Activated CD4-positive, alpha-beta memory T cell treated with anti-CD3 and anti-CD28 coated beads for 36 hours (primary cell): ENCODE measurements at regions not wholly inside any gene's neighbourhood (a gene's known extent, or its start where the extent isn't known, plus 50 kb on each side); places are given as distances from the start of the nearest gene placed in this dataset.

Experiments
- CTCF ChIA-PET: fragments of 350-600 bp; sonication (Branson Sonifier 250); formaldehyde crosslinking; loops from one replicate; lab custom pipeline; 2021; ENCODE audit warnings: antibody characterized with exemption, inconsistent platforms; lab: Charles Lee
- POLR2A ChIA-PET: fragments of 350-600 bp; sonication (Branson Sonifier 250); formaldehyde crosslinking; loops from one replicate; lab custom pipeline; 2021; ENCODE audit warnings: antibody characterized with exemption; lab: Charles Lee
- DNase-seq: peaks from one replicate; pipeline ENCODE4 v3.0.0-alpha.2; 2020
- H3K27ac Mint-ChIP-seq: one replicate; pipeline ENCODE4 v1.8.0; 2021; ENCODE audit warnings: mixed read lengths
- H3K27me3 Mint-ChIP-seq: one replicate; pipeline ENCODE4 v1.8.0; 2021; ENCODE audit warnings: mixed read lengths
- H3K36me3 Mint-ChIP-seq: one replicate; pipeline ENCODE4 v1.8.0; 2021; ENCODE audit warnings: mixed read lengths
- H3K4me1 Mint-ChIP-seq: one replicate; pipeline ENCODE4 v1.8.0; 2021; ENCODE audit warnings: low read depth, mixed read lengths
- H3K4me3 Mint-ChIP-seq: one replicate; pipeline ENCODE4 v1.8.0; 2021; ENCODE audit warnings: mild to moderate bottlenecking, mixed read lengths
- H3K9me3 Mint-ChIP-seq: one replicate; pipeline ENCODE4 v1.8.0; 2021; ENCODE audit warnings: mixed read lengths
- intact Hi-C: fragments of 100-400 bp; cut with micrococcal nuclease; formaldehyde crosslinking; loops from one replicate; pipeline ENCODE4 v1.15.1; 2023

- ChIA-PET CTCF (no interaction called here), POLR2A (no interaction called here)
- no peak overlapping the region for H3K4me3 Mint-ChIP-seq
- no peak for DNase-seq
- intact Hi-C loops: no loop called here
- no peak overlapping the region for H3K27ac Mint-ChIP-seq
- no peaks in the 10 kb centered on the region for H3K27me3 Mint-ChIP-seq
- H3K4me1 Mint-ChIP-seq: no peaks in the 10 kb centered on the region
- no peaks in the 10 kb centered on the region for H3K9me3 Mint-ChIP-seq
- H3K36me3 Mint-ChIP-seq: no peaks in the 10 kb centered on the region
Observed at GRCh38 chr9:80078826-80079225, 507.1 kb downstream of the TLE4 start.

DNA sequence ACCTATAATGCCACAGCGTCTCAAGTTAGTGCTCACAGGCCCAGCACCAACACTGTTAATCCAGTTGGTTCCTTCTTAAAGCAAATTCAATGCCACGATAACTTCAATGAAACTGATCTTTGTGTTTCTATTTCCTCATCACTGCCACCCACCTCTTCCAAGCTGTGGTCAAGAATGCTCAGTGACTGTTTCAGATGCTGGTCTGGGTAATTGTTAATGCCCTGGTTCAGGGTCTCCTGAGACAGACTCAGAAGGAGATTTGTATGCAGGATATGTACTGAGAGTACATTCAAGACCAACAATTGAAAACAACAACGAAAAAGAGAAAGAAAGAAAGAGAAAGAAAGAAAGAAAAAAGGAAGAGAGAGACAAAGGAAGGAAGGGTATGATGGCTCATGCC is 505.3 kb downstream of the TLE4 start:
- Mint-ChIP-seq H3K9me3 (no peaks in the 10 kb centered on the region), H3K27me3 (no peaks in the 10 kb centered on the region), H3K36me3 (no peaks in the 10 kb centered on the region), H3K27ac (no peak overlapping the region), H3K4me3 (no peak overlapping the region), H3K4me1 (no peaks in the 10 kb centered on the region)
- intact Hi-C loops: no loop called here
- CTCF ChIA-PET: no interaction called here
- POLR2A ChIA-PET: no interaction called here
- DNase-seq: no peak

- CTCF ChIA-PET: no interaction called here
- intact Hi-C loops: no loop called here
- H3K27ac Mint-ChIP-seq: no peak overlapping the region
Observed at GRCh38 chr9:80076162-80076561, 504.4 kb downstream of the TLE4 start.

DNA sequence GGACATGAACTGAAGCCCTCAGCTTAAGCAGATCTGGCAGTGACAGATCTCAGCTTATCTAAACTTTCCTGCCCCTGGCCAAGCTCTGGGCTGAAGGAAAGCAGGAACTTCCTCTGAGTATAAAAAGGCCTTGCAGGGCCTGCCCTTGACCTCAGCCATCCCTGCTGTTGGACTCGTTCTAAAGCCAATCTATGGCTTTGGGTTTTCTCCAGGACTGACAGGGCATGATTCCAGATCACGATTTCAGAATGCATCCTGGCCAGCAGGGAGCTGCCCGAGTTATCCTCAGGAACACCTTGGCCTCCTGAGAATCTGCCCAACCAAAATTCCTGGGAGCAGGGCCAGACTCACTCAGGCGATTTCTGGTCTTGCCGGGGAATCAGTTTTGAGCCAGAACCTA is 502.7 kb downstream of the TLE4 start:
- ChIA-PET POLR2A (no interaction called here), CTCF (no interaction called here)
- Mint-ChIP-seq H3K9me3 (no peaks in the 10 kb centered on the region), H3K4me1 (no peaks in the 10 kb centered on the region), H3K27ac (no peak overlapping the region), H3K36me3 (no peaks in the 10 kb centered on the region), H3K4me3 (no peak overlapping the region), H3K27me3 (no peaks in the 10 kb centered on the region)
- DNase-seq: no peak
- intact Hi-C loops: no loop called here

More at GRCh38 chr9:80076162-80076561, 504.4 kb downstream of the TLE4 start:
- H3K4me1 Mint-ChIP-seq: no peaks in the 10 kb centered on the region
- POLR2A ChIA-PET: no interaction called here
- no peaks in the 10 kb centered on the region for H3K9me3 Mint-ChIP-seq
- no peak overlapping the region for H3K4me3 Mint-ChIP-seq
- no peaks in the 10 kb centered on the region for H3K36me3 Mint-ChIP-seq
- DNase-seq: no peak
- H3K27me3 Mint-ChIP-seq: no peaks in the 10 kb centered on the region

DNA sequence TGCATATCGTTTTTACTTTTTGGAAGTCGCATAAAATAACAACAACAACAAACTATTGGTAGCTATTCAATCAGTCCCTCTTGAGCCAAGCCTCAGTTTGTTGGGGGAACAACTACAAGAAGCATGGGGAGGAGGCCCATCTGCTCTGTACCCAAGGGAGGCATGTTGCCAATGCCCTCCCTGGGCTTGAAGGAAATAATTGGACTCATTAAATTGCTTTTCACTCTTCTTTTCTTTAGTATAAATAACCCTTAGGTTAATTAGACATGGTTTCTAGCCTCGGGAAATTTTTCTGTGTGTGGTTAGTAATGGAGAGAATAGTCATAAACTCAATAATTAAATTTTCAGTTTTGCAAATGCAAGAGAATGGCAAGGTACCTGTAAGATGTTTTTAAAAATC is 500.7 kb downstream of the TLE4 start:
- Mint-ChIP-seq H3K27me3 (no peaks in the 10 kb centered on the region), H3K4me3 (no peak overlapping the region), H3K9me3 (no peaks in the 10 kb centered on the region), H3K4me1 (no peaks in the 10 kb centered on the region), H3K36me3 (no peaks in the 10 kb centered on the region), H3K27ac (no peak overlapping the region)
- ChIA-PET POLR2A (no interaction called here), CTCF (no interaction called here)
- intact Hi-C loops: no loop called here
- no peak for DNase-seq

DNA sequence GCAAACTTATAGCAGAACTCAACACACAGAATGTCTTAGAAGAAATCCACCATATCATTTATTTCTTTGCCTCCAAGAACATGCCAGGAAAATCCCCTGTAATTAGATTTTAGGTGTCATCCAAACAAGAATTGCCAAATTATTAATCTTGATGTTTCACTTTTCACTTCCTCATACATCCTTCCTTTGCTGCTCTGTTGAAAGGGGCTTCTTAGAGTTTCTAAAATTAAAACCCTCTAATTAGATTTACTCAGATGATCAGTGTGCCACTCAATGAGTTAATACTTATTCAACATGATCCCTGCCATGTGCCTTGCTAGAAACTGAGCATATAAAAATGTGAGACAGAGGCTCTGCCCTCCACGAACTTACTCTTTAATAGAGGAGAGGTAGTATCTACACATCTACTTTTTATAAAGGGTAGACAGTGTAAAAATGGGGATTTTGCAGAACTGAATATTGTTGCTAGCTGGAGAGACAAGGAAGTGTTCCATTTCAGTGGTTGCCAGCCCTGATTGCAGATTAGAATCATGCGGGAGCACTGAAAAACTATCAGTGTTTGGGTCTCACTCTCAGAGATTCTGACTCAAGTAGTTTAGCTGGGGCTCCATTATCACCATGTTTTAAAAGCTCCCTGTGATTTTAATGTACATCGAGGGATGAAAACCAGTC is 498.4 kb downstream of the TLE4 start:
- Mint-ChIP-seq H3K4me3 (no peak overlapping the region), H3K27me3 (peaks cover 1% of the 10 kb centered on the region), H3K4me1 (no peaks in the 10 kb centered on the region), H3K9me3 (no peaks in the 10 kb centered on the region), H3K27ac (no peak overlapping the region), H3K36me3 (no peaks in the 10 kb centered on the region)
- DNase-seq: no peak
- ChIA-PET CTCF (no interaction called here), POLR2A (no interaction called here)
- intact Hi-C loops: no loop called here

DNA sequence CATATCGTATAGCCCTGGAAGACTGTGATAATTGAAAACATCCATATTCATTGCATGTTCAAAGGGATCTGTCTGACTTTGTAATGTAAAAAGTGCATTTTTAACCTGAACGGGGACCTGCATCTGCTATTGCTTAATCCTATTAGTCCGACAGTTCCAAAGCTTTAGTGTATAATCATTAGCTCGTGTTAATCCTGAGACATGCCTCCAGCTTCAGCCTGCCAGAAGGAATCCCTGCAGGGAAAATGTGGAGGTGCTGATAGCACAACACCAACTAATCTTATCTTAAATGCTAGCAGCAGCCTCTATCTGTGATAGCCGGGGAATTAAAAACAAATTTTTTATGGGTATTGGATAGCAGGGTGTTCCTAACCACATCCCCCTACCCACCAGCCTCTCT is 495.2 kb downstream of the TLE4 start:
- Mint-ChIP-seq H3K27ac (no peak overlapping the region), H3K27me3 (peaks cover 2% of the 10 kb centered on the region), H3K9me3 (no peaks in the 10 kb centered on the region), H3K4me3 (no peak overlapping the region), H3K36me3 (no peaks in the 10 kb centered on the region), H3K4me1 (no peaks in the 10 kb centered on the region)
- no peak for DNase-seq
- intact Hi-C loops: no loop called here
- ChIA-PET CTCF (no interaction called here), POLR2A (no interaction called here)

GRCh38 chr9:80062567-80062966 is 490.8 kb downstream of the TLE4 start:
- H3K27me3 Mint-ChIP-seq: peaks cover 2% of the 10 kb centered on the region
- ChIA-PET POLR2A (no interaction called here), CTCF (no interaction called here)
- peaks cover 4% of the 10 kb centered on the region for H3K9me3 Mint-ChIP-seq
- H3K4me3 Mint-ChIP-seq: no peak overlapping the region
- H3K36me3 Mint-ChIP-seq: no peaks in the 10 kb centered on the region
- H3K27ac Mint-ChIP-seq: no peak overlapping the region
- intact Hi-C loops: no loop called here
- no peaks in the 10 kb centered on the region for H3K4me1 Mint-ChIP-seq
- no peak for DNase-seq

GRCh38 chr9:80061940-80062339 is 490.2 kb downstream of the TLE4 start:
- no peak for DNase-seq
- H3K4me1 Mint-ChIP-seq: no peaks in the 10 kb centered on the region
- ChIA-PET POLR2A (no interaction called here), CTCF (no interaction called here)
- no peak overlapping the region for H3K27ac Mint-ChIP-seq
- peaks cover 4% of the 10 kb centered on the region for H3K9me3 Mint-ChIP-seq
- intact Hi-C loops: no loop called here
- H3K27me3 Mint-ChIP-seq: peaks cover 2% of the 10 kb centered on the region
- no peaks in the 10 kb centered on the region for H3K36me3 Mint-ChIP-seq
- no peak overlapping the region for H3K4me3 Mint-ChIP-seq

- Mint-ChIP-seq H3K27ac (no peak overlapping the region), H3K36me3 (no peaks in the 10 kb centered on the region), H3K27me3 (peaks cover 2% of the 10 kb centered on the region), H3K4me3 (no peak overlapping the region), H3K9me3 (peaks cover 4% of the 10 kb centered on the region), H3K4me1 (no peaks in the 10 kb centered on the region)
- intact Hi-C loops: no loop called here
- CTCF ChIA-PET: no interaction called here
- DNase-seq: no peak
- POLR2A ChIA-PET: no interaction called here
Observed at GRCh38 chr9:80061096-80061495, 489.3 kb downstream of the TLE4 start.

DNA sequence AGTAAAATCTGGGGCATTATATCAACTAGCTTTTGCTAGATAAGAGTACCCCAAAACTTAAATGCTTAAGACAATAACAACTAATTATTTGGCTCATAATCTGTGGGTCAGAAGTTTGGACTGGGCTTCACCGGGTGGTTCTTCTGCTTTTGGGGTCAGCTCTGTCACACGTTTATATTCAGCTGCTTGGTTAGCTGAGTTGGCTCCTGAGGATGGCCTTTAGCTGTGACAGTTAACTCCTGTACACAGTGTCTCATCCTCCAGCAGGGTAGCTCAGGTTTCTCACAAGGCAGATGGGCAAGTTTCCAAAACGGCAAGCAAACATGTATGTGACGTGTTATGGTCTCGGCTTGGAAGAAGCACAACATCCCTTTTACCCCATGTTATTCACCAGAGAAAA is 488.2 kb downstream of the TLE4 start:
- H3K9me3 Mint-ChIP-seq: peaks cover 4% of the 10 kb centered on the region
- H3K27me3 Mint-ChIP-seq: peaks cover 1% of the 10 kb centered on the region
- intact Hi-C loops: no loop called here
- no peaks in the 10 kb centered on the region for H3K36me3 Mint-ChIP-seq
- H3K4me1 Mint-ChIP-seq: no peaks in the 10 kb centered on the region
- no peak for DNase-seq
- H3K4me3 Mint-ChIP-seq: no peak overlapping the region
- POLR2A ChIA-PET: no interaction called here
- CTCF ChIA-PET: no interaction called here
- H3K27ac Mint-ChIP-seq: no peak overlapping the region

GRCh38 chr9:80059191-80059590 is 487.4 kb downstream of the TLE4 start:
- Mint-ChIP-seq H3K27me3 (peaks cover under 1% of the 10 kb centered on the region), H3K9me3 (peaks cover 4% of the 10 kb centered on the region), H3K4me3 (no peak overlapping the region), H3K27ac (no peak overlapping the region), H3K36me3 (no peaks in the 10 kb centered on the region), H3K4me1 (no peaks in the 10 kb centered on the region)
- intact Hi-C loops: no loop called here
- POLR2A ChIA-PET: no interaction called here
- CTCF ChIA-PET: no interaction called here
- no peak for DNase-seq

- Mint-ChIP-seq H3K4me3 (no peak overlapping the region), H3K27me3 (peaks cover 3% of the 10 kb centered on the region), H3K36me3 (no peaks in the 10 kb centered on the region), H3K9me3 (peaks cover 12% of the 10 kb centered on the region), H3K4me1 (no peaks in the 10 kb centered on the region), H3K27ac (no peak overlapping the region)
- POLR2A ChIA-PET: no interaction called here
- intact Hi-C loops: no loop called here
- CTCF ChIA-PET: no interaction called here
- DNase-seq: no peak
Observed at GRCh38 chr9:80052830-80053229, 481.1 kb downstream of the TLE4 start.
